GM19240 (cell line): ENCODE measurements at regions not wholly inside any gene's neighbourhood (a gene's known extent, or its start where the extent isn't known, plus 50 kb on each side); places are given as distances from the start of the nearest gene placed in this dataset.
"Not testable (repeated sequence)": the region's sequence is repeated elsewhere in the genome, so short reads cannot be mapped to it uniquely, and the experiment has no call there.

Source experiments
- DNase-seq: peaks from one replicate; pipeline ENCODE4 v3.0.0; 2011; ENCODE audit warnings: low spot score; ENCODE audit not compliant: insufficient read length

DNA sequence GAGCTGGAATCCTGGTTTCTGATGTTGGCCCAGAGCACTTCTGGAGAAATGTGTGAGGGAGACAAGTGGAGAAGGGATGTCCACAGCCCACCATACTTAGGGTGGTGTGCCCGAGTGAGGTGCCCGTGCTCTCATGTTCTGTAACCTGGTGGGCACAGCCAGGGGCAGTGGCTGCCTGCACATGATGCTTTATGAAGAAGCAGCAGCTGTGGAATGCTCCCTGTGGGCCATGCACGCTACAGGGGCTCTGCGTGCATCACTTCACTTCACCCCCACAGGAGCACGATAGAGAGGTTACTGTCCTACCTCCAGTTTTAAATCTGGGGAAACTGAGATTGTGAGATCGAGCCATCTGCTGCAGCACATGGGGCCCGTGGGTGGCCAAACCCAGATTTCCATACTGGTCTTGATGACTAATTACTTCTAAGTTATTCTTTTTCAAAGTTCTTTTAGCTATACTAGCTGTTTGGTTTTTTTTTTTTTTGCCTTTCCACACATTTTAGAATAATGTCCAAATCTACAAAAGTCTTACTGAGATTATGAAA lies 441.6 kb downstream of the GADD45G start:
- DNase-seq, result no peak

DNA sequence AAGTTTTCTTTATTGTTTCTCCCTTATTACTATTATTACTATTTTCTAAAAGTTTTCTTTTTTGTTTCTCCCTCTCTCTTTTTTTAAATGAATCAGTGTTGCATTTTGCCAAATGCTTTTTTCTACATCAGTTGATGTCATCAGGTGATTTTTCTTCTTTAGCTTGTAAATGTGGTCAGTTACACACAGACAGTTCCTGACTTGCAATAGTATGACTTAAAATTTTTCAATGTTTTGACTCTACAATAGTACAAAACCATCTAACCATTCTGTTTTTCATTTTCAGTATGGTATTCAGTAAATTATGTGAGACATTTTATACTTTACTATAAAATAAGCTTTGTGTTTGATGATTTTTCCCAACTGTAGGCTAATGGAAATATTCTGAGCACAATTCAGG lies 443.0 kb downstream of the GADD45G start:
- no peak for DNase-seq

GRCh38 chr9:90052366-90052765 lies 447.6 kb downstream of the GADD45G start:
- DNase-seq, result no peak

- no peak for DNase-seq
Measured at GRCh38 chr9:90053027-90053426, 448.2 kb downstream of the GADD45G start.

GRCh38 chr9:90054810-90055209 lies 450.0 kb downstream of the GADD45G start:
- no peak for DNase-seq

GRCh38 chr9:90055226-90055625 lies 450.4 kb downstream of the GADD45G start:
- no peak for DNase-seq

- DNase-seq, result no peak
Measured at GRCh38 chr9:90057361-90057760, 452.5 kb downstream of the GADD45G start.

DNA sequence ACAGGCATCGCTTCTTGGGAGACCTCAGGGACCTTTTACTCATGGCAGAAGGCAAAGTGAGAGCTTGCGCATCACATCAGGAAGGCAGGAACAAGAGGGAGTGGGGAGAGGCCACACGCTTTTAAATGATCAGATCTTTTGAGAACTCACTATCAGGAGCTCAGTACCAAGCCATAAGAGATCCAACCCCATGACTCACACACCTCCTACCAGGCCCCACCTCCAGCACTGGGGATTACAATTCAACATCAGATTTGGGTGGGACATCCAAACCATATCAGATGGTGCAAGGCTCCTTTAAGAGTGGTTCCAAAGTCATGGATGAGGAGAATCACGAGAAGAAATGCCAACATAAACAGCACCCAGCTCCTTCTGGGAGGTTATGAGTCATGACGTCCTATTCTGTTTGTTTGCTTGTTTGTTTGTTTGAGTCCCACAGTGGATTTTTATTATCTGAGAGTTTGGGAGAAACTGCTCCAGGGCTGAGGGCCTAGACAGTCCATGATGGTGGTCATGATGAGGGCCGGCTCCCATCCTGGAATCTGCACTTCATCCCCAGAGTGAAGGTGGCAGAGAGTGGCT lies 453.5 kb downstream of the GADD45G start:
- DNase-seq, result no peak

DNA sequence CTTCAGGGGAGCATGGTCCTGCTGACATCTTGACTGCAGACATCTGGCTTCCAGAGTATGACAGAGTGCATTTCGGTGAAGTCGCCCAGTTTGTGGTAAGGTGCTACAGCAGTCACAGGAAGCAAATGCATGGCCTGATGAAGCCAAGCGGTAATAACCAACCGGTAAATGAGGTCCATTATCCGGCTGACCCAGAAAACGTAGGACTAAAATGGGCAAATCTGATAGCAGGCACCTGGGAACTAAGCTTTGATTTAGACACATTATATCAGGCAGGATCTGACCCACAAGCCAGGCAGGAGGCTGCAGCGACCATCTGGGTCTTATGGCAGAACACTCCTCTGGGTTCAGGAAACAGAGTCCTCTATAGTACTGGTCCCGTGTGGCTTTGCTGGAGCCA lies 454.6 kb downstream of the GADD45G start:
- no peak for DNase-seq

DNA sequence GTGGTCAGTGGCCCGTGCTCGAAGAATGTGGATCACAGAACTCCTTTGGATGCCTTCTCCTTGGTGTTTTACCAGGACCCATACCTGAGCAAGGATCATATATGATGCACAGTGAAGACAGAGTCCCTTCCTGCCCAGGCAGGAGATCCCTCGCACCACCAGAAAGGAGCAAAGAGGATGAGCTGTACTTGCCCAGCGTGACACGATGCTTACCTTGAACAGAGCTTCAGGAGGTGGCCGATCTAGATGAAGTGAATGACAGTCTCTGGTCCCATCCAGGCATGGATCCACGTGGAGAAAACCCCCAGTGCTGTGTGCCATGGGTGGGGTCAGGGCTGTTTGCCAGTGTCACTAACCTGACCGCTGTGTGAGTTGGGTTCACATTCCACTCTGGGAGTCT lies 455.4 kb downstream of the GADD45G start:
- no peak for DNase-seq

GRCh38 chr9:90061187-90061586 lies 456.4 kb downstream of the GADD45G start:
- DNase-seq, result no peak

GRCh38 chr9:90062982-90063381 lies 458.2 kb downstream of the GADD45G start:
- no peak for DNase-seq

DNA sequence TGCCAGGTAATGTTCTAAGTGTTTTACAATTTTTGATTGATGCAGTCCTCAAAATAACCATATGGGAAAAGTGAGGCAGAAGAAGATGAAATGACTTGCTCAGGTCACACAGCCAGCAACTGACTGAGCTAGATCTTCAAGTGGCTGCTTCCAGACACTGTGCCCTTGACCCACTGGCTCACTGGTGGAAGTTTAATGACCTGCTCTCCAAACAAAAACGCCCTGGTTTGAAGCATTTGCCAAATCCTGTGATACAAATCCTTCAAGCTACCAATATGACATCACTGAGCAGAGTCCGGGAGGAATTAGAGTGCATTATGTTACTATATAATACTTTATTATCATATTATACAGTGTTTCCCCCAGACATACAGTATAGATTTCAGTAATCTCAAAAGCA lies 459.4 kb downstream of the GADD45G start:
- no peak for DNase-seq

DNA sequence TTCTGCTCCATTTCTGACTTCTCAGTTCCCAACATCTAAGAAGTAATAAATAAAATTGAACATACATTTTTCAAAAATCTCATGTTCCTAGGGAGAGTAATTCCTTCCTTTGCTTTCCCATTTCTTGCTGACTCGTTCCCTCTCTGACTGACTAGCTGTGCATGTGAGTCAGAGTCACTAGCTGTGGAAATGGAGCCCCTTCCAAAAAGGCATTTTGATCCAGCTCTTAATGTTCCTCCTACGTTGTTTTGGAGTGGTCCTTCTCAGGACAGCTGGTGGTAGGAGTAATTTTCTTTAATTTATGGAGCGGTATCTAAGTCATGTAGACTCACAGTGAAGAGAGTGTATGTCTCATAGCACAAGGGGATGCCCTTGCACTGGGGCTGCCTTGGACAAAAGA lies 460.2 kb downstream of the GADD45G start:
- DNase-seq, result no peak

- DNase-seq, result no peak
Measured at GRCh38 chr9:90065851-90066250, 461.0 kb downstream of the GADD45G start.

- DNase-seq, result no peak
Measured at GRCh38 chr9:90069085-90069484, 464.3 kb downstream of the GADD45G start.

DNA sequence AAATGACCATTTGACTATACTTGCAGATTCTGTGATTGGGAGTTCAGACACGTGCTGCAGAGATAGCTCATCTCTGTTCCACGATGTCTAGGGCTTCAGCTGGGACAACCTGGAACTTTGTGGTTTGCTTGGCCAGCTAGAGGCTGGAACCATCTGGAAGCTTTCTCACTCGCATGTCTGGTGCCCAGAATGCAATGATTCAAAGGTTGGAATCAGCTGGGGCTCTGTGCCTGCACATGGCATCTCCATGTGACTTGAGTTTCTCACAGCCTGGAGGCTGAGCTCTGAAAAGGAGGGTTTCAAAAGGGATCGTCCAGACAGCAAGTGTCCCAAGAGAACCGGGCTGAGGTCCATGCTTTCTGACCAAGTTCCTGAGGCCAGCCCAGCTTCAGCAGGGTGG lies 465.2 kb downstream of the GADD45G start:
- DNase-seq, result no peak

DNA sequence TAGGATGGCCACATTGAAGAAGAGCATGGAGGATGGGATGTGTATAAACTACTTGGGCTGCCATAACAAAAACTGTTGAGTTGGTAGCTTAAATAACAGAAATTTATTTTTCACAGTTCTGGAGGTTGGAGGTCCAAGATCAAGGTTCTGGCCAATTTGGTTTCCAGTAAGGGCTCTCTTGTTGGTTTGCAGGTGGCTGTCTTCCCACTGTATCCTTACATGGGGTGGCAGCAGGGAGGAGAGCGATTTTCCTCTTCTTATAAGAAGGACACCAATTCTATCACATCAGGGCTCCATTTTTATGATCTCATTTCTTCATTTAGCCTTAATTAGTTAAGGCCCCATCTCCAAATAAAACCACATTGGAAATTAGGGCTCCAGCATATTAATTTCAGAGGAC lies 465.7 kb downstream of the GADD45G start:
- no peak for DNase-seq

- DNase-seq, result no peak
Measured at GRCh38 chr9:90070931-90071660, 466.3 kb downstream of the GADD45G start.

DNA sequence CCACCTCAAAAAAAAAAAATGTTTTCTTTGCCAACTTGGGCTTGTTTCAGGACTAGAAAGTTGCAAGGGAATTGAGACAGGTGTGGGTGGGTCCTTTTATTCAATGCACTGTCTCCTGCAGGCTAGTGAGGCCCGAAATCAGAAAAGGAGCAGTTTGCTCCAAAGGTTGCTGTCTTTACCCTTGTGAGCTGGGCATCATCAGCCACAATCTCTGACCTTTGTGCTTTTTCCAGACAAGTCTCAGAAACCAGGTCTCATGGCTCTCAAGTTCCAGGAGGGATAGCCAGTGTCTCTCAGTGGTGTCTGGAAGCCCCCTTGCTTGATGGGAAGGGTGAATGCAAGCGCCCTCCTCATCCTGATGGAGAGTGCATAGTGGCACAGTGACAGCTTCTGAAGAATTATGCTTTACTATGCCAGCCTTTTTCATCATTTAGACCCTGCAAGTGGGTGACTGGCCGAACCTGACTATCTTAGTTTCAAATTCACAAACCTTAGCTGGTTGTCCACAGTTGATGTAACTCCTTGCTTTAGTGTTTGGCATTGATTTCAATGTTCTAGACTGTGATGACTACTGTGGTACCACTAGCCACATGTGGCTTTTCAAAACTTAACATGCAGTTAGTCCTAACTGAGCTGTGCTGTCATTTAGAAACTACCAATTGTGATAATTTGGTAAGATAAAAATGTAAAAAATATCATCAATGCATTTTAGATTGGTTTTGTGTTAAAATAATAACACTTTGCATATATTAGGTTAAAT lies 468.6 kb downstream of the GADD45G start:
- no peak for DNase-seq

- DNase-seq, result no peak
Measured at GRCh38 chr9:90074316-90074962, 469.6 kb downstream of the GADD45G start.

DNA sequence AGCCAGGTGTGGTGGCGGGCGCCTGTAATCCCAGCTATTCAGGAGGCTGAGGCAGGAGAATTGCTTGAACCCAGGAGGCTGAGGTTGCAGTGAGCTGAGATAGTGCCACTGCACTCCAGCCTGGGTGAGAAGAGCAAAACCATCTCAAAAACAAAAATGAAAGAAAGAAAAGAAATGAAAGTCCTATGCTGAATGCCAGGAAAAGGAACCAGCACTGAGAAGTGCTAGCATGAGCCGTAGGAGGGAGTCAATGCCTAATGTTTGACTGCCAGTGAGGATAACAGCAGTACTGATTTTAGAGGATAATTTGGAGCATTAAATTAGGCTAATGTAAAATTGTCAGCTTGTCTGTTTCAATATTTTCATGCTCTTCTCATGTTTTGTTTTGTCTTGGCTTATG lies 472.8 kb downstream of the GADD45G start:
- not testable (repeated sequence) for DNase-seq
